ENCODE measurements at regions not wholly inside any gene's neighbourhood (a gene's known extent, or its start where the extent isn't known, plus 50 kb on each side); places are given as distances from the start of the nearest gene placed in this dataset.
A peak's percentile ranks its signal among the peaks of the same experiment; 100 is the strongest.
"Not testable (repeated sequence)": the region's sequence is repeated elsewhere in the genome, so short reads cannot be mapped to it uniquely, and the experiment has no call there.

DNA sequence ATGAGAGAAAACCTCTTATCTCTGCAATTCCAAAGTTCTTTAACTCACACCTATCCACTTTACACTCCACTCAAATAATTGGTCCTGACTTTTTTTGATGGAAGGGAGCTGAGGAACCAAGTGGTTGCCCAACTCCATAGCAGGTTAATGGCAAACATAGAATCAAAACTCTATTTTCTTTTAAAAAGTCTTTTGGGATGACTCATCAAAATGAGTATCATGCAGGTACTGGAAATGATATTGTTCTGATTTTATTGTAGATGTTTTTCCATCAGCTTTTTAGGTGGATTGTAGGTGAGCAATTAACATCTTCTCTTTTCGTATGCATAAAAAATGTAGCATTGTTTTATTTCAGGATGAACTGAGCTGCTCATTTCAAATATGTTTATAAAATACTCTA lies 239.5 kb downstream of the SATB1 start:
- DNase-seq, result no peak

DNA sequence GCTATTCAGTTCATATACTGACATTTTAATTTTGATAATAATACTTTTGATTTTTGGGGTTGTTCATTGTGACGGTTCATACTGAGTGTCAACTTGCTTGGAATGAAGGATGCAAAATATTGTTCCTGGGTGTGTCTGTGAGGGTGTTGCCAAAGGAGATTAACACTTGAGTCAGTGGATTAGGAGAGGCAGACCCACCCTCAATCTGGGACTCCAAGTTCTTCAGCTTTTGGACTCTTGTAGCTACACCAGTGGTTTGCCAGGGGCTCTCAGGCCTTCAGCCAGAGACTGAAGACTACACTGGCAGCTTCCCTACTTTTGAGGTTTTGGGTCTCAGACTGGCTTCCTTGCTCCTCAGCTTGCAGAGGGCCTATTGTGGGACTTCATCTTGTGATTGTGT lies 242.2 kb downstream of the SATB1 start:
- not testable (repeated sequence) for DNase-seq

DNA sequence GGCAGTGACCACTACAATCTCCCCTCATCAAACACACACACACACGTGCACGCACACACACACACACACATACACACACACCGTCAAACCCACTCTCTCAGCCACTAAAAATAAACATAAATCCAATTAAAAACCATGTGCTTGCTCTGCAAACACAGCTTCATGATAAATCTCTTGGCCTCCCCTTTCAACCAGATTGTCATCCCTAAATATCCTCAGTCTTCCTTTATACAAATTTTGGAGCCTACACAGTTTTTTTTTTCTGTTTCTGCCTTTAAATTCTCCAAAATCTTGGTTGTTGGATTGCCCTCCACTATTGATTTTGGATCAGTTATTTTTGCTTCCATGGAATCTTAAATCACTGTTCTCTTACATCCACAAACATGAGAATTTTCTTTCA lies 245.6 kb downstream of the SATB1 start:
- DNase-seq, result no peak

DNA sequence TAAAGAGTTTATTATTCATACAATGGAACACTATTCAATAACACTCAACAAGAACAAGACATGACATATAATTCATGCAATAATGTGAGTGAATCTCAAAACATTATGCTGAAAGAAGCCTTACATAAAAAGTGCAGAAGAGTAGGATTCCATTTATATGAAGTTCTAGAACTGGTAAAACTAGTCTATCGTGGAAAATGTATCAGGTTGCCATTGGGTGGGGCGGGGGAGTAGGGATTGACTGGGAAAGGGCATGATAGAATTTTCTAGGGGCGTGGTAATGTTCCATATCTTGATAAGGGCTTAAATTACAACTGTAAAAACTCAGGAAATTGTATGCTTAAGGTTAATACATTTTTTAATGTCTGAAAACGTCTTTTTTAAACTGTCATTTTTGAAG lies 247.9 kb downstream of the SATB1 start:
- DNase-seq, result no peak

DNA sequence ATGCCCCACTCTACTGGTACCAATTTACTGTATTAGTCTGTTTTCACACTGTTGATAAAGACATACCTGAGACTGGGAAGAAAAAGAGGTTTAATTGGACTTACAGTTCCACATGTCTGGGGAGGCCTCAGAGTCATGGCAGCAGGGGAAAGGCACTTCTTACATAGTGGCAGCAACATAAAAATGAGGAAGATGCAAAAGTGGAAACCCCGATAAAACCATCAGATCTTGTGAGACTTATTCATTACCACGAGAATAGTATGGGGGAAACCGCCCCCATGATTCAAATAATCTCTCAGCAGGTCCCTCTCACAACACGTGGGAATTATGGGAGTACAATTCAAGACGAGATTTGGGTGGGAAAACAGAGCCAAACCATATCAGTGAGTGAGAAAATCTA lies 251.2 kb downstream of the SATB1 start:
- not testable (repeated sequence) for DNase-seq

DNA sequence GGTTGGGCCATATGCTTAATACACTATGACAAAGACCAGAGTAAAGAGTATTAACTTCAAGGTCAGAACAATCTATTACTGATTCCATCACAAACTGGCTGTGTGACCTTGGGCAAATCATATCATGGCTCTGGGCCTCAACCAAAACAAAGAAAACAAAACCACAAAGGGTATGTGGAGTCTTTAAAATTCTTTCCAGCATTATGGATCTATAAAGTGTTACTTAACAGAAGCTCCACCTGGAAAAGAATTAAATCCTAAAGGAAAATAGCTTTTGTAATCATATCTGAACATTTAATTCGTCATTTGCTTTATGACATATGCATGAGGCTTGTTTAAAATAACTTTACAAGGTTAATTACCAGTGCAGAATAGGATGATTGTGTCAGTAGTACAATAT lies 265.5 kb downstream of the SATB1 start:
- DNase-seq, result no peak

DNA sequence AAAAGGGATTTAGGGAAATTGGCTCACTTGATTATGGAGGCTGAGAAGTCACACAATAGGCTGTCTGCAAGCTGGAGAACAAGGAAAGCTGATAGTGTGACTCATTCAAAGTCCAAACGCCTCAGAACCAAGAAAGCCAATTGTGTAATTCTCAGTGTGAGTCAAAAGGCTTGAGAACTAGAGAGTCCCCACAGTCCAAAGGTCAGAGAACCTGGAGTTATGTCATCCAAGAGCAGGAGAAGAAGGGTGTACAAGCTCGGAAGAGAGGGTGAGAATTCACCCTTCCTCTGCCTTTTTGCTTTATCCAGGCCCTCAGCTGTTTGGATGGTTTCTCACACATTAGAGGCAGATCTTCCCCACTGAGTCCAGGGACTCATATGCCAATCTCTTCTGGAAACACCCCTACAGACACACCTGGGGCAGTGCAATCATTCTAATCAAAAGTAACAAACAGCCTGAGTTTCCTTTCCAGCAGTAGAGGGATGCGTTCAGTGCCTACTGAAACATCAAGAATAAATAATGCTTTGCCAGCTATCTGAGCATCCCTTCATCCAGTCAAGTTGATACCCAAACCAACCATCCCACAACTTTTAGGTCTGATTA lies 271.5 kb downstream of the SATB1 start:
- no peak for DNase-seq

DNA sequence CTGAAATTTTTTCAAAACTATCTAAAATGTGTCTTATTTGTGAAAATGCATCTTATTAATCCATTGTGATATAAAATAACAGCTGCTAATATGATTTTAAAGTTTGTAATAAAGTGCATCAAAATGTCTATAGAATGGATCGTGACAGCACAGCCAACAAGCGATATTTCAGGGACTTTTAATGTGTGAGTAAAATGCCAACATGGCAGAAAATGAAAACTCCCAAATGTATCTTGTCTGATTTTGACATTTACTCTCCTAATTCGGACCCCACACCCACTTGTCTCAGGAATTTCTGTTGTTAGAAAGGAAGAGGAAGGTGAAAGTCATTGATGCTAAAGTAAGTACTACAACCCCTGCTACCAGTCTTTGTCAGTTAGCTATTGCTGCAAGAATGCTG lies 273.9 kb downstream of the SATB1 start:
- no peak for DNase-seq

DNA sequence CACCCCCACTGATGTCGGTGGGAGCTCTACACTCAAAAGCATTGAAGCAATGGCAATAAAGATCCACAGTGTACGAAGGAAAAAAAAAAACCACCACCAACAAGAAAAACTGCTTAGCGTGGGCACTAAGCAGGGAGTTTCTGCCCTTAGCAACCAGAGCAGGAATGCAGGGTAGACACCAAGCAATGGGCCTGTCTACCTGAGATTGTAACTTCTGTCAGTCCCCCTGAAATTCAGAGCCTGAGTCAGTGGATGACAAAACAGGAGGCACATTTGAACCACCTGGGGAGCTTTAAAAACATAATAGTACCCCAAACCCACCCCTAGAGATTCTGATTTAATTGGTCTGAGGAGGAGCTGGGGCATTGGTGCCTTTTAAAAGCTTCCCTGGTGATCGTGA lies 275.2 kb downstream of the SATB1 start:
- DNase-seq, result no peak

DNA sequence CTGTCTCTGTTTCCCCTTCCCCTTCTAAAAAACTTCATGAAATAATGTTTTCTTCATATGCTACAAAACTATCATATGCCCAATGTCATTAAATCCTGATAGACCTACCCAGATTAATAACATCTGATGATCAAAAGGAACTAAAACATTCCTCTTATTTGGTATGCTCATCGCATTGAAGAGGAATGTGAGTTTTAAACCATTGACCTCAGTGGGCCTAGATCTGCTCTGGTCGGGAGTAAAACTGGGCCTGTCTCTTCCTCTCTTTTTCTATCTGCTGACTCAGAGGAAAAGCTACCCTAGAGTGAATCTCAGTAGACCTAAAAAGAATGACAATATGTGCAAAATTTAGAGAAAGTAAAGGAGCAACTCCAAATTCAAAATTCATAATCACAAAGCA lies 275.8 kb downstream of the SATB1 start:
- DNase-seq, result no peak

DNA sequence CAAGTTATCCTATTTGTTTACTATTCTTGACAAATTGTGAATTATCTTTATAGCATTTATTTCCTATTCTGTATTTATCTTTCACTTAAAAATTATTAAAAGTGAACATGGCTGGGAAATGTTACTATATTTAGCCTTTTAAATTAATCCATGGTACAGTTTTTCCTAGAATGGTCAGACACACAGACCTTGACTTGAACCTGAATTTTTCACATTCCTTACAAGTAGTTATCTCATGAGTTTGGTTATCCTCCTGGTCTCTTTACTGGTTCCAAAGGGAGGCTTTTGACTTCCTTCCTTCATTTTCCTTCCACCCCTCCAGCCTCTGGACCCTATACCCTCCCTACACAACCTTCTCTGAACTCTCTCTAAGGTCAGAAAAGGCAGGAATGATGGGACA lies 280.6 kb downstream of the SATB1 start:
- no peak for DNase-seq

DNA sequence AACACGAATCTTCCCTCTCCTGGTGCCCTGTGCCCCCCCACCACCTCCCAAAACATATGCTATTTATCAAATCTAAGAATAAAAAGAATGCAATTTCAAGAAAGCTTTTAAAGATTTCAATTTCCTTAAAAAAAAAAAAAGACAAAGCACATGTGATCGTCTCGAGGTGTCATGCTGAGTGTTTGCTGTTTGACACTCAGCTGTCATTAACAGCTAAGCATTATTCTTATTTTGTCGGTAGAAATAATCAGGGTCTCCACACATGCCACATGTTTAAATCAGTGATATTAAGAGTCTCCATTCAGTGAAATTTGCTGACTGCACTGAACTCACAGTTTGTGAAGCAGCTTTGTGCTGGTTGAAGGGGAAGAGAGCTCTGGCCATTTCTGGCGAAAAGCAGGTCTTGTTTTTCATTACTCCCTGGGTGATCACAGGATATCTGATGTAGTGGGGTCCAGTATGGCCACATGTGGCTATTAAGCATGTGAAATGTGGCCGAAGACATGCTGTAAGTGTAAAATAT lies 281.8 kb downstream of the SATB1 start:
- DNase-seq, result no peak

DNA sequence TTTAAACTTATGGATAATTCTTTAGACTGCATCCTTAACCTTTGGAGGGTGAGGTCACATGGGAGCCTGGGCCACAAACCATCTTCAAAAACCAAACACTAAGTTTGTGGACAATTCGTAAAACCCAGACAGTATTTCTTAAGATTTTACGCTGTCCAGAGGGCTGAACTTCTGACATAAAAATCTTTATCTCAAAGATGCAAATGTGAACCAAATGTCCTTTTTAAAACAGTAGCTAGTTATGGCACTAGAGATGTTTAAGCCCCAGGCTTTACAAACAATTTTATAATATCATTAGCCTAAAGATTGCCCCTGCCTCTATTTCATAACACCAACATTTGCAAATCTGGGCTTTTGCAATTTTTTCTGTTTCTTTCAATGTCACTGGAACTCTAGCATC lies 287.2 kb downstream of the SATB1 start:
- no peak for DNase-seq

DNA sequence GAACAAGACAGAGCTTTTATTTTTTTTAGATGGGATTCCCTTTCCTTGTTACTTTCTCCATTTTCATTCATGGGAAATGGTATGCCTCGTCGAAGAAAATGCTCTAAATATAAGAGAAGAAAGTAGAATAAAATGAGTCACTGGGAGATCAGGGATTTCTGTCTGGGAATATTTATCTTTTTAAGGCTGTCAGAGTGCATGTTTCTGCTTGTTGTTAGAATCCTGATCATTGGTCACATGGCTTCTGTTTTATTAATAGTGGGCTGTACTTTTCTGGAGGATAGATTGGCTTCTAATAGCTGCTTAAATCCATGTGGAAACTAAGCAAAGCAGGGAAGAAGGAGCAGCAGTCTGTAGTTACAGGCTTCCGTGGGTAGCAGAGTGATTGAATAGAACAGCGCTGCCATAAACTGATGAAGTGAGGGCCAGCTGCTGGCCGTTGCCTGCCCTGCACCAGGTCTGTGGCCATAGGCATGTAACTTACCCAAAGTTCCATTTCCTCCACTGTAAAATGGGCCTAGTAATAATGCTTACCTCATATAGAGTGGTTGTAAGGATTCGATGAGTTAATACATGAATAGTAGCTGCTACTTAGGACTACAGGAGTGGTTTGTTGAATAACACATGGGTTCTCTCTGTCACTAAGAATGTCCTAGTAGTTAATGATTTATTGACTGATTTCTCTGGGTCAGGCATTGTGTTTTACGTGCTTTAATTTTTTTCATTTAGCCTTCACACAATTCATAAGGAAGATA lies 289.9 kb downstream of the SATB1 start:
- DNase-seq, result no peak

DNA sequence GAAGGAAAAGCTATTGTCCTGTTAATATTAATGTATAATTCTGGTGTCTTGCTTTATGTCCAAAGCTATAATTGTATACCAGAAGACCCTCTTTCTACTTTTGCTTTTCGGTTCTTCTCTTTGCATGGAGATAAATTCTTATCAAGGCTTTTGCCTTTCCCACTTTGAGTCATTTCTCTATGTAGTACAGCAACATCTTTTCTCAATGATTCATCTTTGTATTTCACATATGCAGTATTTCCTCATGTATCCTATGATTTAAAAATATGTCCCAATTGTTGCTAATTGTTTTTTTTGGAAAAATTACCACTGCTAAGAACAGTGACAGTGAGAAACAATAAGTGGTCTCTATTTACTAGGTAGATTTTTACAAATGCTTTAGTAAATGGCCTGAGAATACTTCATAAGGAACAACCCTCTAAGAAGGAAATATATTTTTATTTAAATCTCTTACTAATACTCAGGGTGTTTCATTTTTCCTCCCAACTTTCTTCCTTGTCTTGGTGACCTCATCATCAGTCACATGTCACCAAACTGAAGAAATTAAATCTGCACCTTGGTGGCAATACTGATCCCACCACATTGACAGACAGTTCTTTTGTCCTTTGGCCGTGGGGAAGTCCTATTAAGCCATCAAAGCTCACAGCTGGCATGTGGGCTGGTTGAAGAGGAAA lies 290.6 kb downstream of the SATB1 start:
- DNase-seq, result no peak

DNA sequence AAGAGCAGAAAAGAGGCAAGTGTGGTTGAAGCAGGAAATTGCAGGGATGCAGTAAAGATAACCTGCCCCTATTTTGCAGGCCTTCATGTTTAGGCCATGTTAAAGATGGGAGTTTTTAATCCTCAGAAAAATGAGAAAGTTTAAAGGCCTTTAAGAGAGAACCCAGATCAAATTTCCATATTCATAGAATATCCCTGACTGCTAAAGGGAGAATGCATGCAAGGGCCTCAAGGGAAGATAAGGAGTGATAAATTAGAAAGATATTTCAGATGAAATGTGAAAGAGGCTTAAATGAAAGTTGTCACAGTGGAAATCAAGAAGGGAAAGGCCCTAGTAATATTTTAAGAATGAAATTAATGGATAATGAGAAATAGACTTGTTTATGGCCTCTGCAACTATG lies 292.1 kb downstream of the SATB1 start:
- no peak for DNase-seq

DNA sequence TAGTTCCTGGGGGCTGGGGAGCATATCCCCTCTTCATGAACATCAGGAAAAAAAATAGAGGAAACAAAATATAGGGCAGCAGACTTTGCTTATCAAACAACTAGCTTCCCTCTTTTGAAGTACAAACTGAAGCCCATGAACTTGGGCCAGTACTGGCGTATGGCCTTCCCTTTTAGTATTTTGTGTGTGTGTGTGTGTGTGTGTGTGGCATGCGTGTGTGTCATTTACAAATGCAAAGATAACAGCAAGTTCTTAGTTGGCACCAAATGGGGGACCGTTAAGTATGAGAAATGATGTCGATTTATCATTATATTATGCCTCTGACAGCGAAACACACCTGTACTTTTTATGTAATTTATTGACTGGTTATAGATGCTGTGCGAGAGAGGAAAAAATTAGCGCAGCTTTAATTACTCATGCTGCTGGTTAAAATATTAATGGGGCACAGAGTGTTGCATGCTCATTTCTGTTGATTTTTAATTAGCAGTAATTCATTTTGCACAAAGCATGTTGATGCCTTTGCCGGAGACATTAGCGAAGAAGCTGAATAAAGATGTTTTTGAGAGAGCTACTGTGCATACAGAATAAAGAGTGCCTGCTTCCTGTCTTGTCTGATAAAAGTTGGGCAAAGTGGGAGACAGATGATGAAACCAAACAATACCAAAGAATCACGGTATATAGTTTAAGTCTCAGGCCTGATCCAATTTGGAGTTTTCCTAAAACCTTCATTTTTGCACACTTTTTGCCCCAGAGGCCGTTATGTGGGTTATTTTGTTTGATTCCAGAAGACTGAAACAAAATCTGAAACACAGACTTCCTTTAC lies 297.1 kb downstream of the SATB1 start:
- peak; percentile 91 to 93 for DNase-seq

DNA sequence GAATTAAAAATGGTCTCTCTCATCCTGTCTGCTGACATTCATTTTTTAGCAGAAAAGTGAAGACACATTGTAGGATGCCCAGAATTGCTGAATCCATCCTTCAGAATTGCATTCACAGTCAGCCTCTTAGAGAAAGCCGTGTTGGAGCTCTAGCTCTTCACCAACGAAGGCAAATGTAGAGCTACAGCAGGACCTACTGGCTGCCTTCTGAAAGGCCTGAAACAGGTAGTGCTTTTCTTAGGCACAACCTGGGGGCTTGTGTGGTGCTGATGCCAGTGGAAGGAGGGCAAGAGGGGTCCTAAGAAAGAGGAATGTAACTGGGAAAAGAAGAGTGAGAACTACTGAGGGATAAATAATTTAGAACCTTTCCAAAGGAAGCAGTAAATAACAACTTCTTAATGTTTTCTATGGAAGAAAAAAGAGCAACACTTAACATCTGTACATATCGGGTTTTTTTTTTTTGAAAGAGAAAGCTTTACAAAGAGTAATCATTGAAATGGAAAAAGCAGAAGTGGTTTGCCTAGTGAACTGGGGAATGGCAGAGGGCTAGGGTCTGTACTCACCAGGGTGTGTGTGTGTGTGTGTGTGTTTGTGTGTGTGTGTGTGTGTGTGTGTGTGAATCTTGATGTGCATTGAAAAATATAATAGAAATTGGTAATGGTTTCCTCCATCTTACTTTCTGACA lies 297.8 kb downstream of the SATB1 start:
- peak; percentile 92 to 96 for DNase-seq

DNA sequence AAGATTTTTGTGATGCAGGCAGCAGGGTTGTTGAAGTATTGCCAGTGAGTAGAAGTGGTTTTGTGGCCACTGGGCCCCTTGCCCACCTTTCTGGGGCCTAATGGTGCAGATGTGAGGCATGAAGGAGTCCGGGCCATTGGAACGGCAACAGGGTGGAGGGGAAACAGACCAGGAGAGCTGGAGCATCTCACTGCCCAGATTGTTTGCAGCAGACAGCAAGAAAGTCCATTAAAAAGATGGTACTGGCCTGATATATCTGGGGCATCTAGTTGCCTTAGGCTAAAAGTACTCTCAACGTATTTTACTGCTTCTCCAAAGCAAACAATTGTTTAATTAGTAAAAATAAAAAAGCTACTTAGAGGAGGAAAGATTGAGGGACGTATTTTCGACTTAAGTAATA lies 298.4 kb downstream of the SATB1 start:
- DNase-seq, result no peak

DNA sequence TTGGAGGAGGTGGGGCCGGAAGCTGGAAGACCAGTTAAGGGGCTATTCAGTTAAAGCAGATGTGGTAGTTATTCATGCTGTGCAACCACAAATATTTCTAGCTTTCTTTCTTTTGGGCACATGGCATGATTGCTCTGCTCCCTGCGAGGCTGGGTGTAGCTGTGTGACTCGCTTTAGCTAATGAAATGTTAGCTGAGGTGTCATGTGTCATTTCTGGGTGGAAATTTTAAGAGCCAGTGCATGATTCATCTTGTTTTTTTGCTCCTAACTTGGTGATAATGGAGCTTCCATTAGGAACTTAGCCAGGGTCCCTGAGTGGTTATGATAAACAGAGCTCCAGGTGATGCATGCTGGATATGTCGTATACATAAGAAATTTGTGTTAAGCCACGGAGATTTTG lies 300.6 kb downstream of the SATB1 start:
- peak; percentile 26 to 27 for DNase-seq

DNA sequence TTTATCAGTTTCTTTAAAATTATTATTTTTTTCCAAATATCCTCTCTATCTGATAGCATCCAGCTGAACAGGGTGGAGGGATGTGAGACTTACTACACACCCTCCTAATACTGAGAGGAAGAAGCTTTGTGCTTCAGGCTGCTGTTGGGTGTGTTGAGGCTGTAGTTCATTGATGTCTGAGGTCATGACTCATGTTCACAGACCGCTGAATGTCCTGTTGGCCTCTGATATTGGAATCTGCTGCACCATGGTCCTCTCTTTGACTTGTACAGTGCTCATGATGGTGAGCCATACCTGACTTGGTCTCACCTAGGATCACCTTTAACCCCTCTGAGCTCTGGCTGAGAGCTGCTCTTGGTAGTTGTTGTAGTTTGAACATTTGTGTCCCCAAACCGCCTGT lies 302.9 kb downstream of the SATB1 start:
- no peak for DNase-seq

DNA sequence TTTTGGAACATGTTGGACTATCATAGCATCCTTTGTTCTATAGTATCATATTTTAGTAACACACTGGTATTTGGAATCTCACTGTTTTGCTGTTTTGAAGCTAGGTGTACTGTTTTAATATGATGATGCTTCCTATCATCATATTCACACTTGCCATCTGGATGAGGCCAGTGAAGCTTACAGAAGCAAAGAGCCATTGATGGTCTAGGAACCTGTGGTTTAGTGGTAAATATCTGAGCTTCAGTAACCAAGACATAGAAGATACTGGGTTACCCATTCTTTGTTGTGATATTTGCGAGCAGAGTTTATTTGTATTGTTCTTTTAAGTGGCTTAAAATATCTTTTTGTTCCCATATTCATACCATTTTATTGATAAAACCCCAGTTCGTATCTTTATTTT lies 304.1 kb downstream of the SATB1 start:
- DNase-seq, result no peak

DNA sequence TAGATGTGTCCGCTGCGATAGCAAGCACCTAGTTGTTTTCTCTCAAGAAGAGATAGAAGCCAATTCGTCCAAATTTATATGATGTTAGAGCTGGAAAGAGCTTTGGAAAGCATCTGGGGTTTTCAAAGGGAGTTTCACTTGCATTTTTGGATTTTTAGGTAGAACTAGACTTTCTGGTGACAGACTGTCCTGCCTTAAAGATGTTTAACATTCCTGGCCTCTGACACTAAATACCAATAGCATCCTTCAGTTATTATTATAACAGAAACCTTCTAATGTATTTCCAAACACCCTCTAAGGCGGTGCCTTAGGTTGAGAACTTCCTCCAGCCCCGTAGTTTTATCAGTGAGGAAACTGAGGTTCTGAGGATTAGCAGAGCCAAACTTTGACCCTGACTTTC lies 305.3 kb downstream of the SATB1 start:
- no peak for DNase-seq
